ENCODE measurements at regions not wholly inside any gene's neighbourhood (a gene's known extent, or its start where the extent isn't known, plus 50 kb on each side); places are given as distances from the start of the nearest gene placed in this dataset.

DNA sequence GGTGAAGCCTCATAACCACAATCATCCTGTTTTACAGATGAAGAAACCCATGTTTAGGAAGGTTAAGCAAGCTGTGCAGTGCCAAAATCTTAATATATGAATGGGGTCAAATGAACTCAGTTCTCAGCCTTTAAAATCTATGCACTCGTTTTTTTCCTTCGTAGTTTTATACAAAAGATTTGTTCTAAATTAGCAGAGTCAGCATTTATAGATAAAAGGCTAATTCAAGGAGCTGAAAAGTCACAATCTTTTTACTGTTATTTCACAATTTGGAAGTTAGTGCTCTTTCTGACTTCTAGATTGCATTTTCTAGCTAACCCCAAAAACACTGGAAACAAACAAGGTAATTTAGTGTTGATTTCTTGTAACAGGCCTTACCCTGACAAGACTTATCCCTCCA is 766.9 kb upstream of the ADGRL4 start:
- Mint-ChIP-seq H3K4me1 (no peaks in the 10 kb centered on the region), H3K4me3 (no peak overlapping the region), H3K27me3 (no peaks in the 10 kb centered on the region), H3K27ac (ENCODE audit: low read depth) (no peak overlapping the region), H3K9me3 (peaks cover 5% of the 10 kb centered on the region), H3K36me3 (ENCODE audit: insufficient read depth) (no peaks in the 10 kb centered on the region)
- DNase-seq (ENCODE audit: low spot score in 2 of 2) (no peak), ATAC-seq (replicated peaks; ENCODE audit: extremely low read depth, poor library complexity, severe bottlenecking) (no peak)

DNA sequence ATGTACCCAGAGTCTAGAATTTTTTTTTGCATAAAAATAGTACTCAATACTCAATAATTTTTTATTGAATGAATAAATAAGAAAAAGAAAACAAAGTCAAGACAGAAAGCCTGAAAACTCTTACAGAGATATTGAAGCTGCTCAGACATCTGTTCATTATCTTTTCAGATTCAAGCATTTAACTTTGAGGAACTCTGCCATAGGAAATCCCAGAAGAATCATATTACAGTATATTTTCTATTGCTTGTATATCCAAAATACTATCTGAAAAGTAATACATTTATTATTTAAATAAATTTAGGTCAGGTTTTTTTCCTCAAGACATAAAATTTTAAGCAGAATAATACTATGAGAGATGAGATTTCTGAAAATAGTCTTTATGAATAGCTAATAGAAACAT is 755.9 kb upstream of the ADGRL4 start:
- no peak for DNase-seq (ENCODE audit: low spot score in 2 of 2)
- Mint-ChIP-seq H3K4me3 (no peak overlapping the region), H3K27ac (ENCODE audit: low read depth) (no peak overlapping the region), H3K4me1 (no peaks in the 10 kb centered on the region), H3K9me3 (peaks cover 18% of the 10 kb centered on the region), H3K36me3 (ENCODE audit: insufficient read depth) (no peaks in the 10 kb centered on the region), H3K27me3 (no peaks in the 10 kb centered on the region)
- no peak for ATAC-seq (replicated peaks; ENCODE audit: extremely low read depth, poor library complexity, severe bottlenecking)

DNA sequence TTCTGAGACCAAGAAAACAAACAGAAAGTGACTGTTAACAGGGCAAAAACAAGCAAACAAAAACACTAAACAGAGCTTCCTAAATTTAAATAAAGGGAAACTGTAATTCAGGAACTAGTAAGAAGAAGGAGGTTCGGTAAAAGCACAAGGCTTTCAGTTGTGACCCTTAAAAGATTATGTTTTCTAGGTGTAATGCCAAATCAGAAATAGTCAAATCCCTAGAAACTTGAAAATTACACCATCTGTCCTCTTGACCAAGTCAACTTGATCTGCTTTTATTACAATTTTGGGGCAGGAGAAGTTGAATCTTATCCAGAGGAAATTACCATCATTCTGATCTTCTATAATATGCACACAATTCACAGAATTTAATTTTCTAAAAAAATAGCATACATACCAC is 754.0 kb upstream of the ADGRL4 start:
- Mint-ChIP-seq H3K9me3 (peaks cover 11% of the 10 kb centered on the region), H3K4me3 (no peak overlapping the region), H3K27me3 (no peaks in the 10 kb centered on the region), H3K4me1 (no peaks in the 10 kb centered on the region), H3K36me3 (ENCODE audit: insufficient read depth) (no peaks in the 10 kb centered on the region), H3K27ac (ENCODE audit: low read depth) (no peak overlapping the region)
- no peak for ATAC-seq (replicated peaks; ENCODE audit: extremely low read depth, poor library complexity, severe bottlenecking)
- no peak for DNase-seq (ENCODE audit: low spot score in 2 of 2)

DNA sequence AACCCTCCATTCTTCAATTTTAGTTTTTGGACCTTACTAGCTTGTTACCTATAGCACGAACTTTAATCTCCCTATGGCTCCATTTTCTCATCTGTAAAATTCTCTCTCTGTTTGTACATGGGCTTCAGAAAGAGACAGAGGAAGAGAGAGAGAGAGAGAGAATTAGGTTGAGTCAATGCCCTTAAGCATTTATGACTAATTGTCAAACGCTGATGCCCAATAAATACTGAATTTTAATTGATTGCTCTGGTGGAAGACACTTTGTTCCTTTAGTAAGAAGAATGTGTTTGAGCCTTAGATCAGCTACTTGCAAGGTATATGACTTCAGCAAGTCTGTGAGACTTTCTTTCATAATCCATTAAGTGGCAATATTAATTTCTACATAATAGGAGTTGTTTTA is 743.1 kb upstream of the ADGRL4 start:
- no peaks in the 10 kb centered on the region for H3K27me3 Mint-ChIP-seq
- no peak overlapping the region for H3K4me3 Mint-ChIP-seq
- no peaks in the 10 kb centered on the region for H3K36me3 Mint-ChIP-seq (ENCODE audit: insufficient read depth)
- H3K9me3 Mint-ChIP-seq: peaks cover 17% of the 10 kb centered on the region
- no peak overlapping the region for H3K27ac Mint-ChIP-seq (ENCODE audit: low read depth)
- no peak for DNase-seq (ENCODE audit: low spot score in 2 of 2)
- no peaks in the 10 kb centered on the region for H3K4me1 Mint-ChIP-seq
- ATAC-seq (replicated peaks; ENCODE audit: extremely low read depth, poor library complexity, severe bottlenecking): no peak

DNA sequence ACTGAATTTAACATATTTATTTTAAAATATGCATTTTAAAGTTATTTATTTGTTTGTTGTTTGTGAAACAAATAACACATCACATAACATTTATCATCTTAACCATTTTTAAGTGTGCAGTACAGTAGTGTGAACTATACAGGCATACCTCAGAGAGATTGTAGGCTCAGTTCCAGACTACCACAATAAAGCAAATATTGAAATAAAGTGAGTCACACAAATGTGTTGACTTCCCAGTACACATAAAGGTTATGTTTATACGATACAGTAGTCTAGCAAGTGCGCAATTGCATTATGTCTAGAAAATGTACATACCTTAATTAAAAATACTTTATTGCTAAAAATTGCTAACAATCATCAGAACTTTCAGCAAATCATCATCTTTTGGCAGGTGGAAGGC is 739.4 kb upstream of the ADGRL4 start:
- no peak for ATAC-seq (replicated peaks; ENCODE audit: extremely low read depth, poor library complexity, severe bottlenecking)

DNA sequence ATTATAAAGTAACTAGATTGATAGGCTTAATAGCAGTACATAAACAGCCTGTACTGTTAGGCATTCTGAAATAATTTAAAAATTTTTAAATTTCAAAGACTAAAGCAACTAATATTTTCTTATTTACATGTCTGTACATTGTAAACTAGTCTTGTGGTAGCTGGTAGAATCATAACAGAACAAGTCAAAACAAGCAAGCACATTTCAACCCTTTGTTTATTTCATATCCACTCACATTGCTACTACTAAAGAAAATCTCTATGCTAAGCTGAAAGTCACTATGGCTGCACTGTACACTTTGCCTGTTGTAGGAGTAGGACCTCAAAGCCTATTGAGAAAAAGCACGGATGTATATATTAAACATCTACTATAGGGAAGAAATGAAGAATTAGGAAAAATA is 738.2 kb upstream of the ADGRL4 start:
- Mint-ChIP-seq H3K4me3 (no peak overlapping the region), H3K9me3 (peaks cover 7% of the 10 kb centered on the region), H3K27ac (ENCODE audit: low read depth) (no peak overlapping the region), H3K36me3 (ENCODE audit: insufficient read depth) (no peaks in the 10 kb centered on the region), H3K4me1 (no peaks in the 10 kb centered on the region), H3K27me3 (no peaks in the 10 kb centered on the region)
- ATAC-seq (replicated peaks; ENCODE audit: extremely low read depth, poor library complexity, severe bottlenecking) (no peak), DNase-seq (ENCODE audit: low spot score in 2 of 2) (no peak)

More for the DNA sequence above, 739.4 kb upstream of the ADGRL4 start:
- Mint-ChIP-seq H3K4me1 (no peaks in the 10 kb centered on the region), H3K4me3 (no peak overlapping the region), H3K27ac (ENCODE audit: low read depth) (no peak overlapping the region), H3K36me3 (ENCODE audit: insufficient read depth) (no peaks in the 10 kb centered on the region), H3K27me3 (no peaks in the 10 kb centered on the region), H3K9me3 (peaks cover 12% of the 10 kb centered on the region)
- DNase-seq (ENCODE audit: low spot score in 2 of 2): no peak

DNA sequence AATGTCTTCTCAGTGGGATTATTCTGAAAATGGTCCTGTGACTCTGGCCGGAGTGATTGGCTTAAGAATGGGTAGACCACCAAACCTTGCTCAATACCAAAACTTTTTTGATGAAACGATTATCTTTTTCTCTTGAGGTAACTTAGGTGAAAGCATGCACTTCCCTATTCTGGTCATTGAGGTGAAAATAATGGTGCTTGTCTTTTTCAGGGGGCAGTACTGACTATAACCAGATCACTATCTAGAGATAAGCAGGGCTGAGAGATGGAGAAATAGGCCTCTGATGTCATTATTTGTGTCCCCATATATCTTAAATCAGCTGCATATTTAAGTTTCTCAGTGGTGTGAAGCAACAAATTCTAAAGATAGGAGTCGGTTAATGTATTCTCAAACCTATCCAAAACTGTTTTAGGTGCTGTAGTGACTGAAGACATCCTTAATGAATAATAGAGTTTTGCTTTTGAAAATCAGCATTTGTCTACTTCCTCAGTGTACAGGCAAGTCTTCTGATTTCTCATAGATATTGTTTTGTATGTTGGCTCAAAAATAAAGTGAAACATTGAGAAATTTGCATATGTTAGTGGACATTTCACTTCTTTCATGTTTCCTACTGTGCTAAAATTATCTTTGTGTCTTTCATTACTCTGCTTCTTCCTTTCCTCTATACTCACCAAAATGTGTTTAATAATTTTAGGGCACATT is 735.3 kb upstream of the ADGRL4 start:
- Mint-ChIP-seq H3K4me1 (no peaks in the 10 kb centered on the region), H3K27me3 (no peaks in the 10 kb centered on the region), H3K27ac (ENCODE audit: low read depth) (no peak overlapping the region), H3K4me3 (no peak overlapping the region), H3K9me3 (no peaks in the 10 kb centered on the region), H3K36me3 (ENCODE audit: insufficient read depth) (no peaks in the 10 kb centered on the region)
- no peak for DNase-seq (ENCODE audit: low spot score in 2 of 2)
- no peak for ATAC-seq (replicated peaks; ENCODE audit: extremely low read depth, poor library complexity, severe bottlenecking)

DNA sequence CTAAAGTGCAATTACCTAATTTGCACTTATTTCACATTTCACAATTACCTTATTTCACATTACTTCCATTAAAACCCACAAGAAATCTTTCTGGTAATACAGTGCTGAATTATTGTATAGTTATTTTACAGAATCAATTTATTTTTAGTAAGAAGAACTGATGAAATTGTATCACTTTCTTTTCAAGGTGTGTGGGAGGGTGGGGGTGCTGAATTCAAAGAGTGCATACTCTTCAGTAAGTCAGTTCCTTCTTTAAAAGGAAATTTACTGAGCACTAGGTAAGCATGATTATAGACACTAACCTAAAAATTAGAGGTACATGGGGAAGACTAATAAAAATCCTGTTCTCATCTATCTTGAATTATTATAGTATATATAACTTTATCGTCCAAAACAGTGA is 731.6 kb upstream of the ADGRL4 start:
- H3K27ac Mint-ChIP-seq (ENCODE audit: low read depth): no peak overlapping the region
- ATAC-seq (replicated peaks; ENCODE audit: extremely low read depth, poor library complexity, severe bottlenecking) (no peak), DNase-seq (ENCODE audit: low spot score in 2 of 2) (no peak)
- H3K4me1 Mint-ChIP-seq: no peaks in the 10 kb centered on the region
- H3K4me3 Mint-ChIP-seq: no peak overlapping the region
- no peaks in the 10 kb centered on the region for H3K9me3 Mint-ChIP-seq
- H3K36me3 Mint-ChIP-seq (ENCODE audit: insufficient read depth): no peaks in the 10 kb centered on the region
- H3K27me3 Mint-ChIP-seq: no peaks in the 10 kb centered on the region

DNA sequence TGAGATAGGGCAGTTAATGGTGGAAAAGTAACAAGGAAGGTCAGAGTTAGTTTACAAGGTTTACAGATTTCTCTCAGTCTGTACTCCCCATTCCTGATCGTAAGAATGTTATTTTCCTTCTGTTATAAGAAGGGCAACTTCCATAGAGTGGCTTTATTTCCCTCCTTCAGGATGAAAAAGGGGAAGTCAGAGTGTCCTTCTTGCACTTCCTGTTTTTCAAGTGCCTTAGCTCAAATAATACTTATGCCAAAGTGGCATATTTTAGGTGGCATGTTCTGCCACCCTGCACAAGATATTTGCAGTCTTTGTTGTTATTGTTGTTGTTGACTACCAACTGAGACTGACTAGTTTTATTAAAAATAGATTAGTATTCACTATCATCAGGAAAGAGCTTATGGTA is 730.7 kb upstream of the ADGRL4 start:
- Mint-ChIP-seq H3K27me3 (no peaks in the 10 kb centered on the region), H3K27ac (ENCODE audit: low read depth) (no peak overlapping the region), H3K36me3 (ENCODE audit: insufficient read depth) (no peaks in the 10 kb centered on the region), H3K4me3 (no peak overlapping the region), H3K4me1 (no peaks in the 10 kb centered on the region), H3K9me3 (no peaks in the 10 kb centered on the region)
- DNase-seq (ENCODE audit: low spot score in 2 of 2) (no peak), ATAC-seq (replicated peaks; ENCODE audit: extremely low read depth, poor library complexity, severe bottlenecking) (no peak)

DNA sequence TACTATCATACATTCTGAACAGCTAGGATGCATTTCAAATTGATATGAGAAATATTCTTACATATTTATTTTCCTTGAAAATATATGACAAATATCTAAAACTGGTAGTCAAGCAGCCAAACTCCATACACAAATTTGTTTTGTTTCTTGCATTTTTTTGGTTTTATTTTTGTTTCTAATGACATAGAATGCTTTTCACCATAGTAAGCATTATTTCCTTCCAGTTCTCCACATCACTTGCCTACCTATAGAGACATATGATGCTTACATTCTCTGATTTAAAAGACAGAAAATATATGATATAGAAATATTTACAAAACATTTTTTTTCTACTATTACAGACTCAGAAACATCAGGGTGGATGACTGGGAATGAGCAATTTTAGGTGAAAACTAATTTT is 726.4 kb upstream of the ADGRL4 start:
- no peaks in the 10 kb centered on the region for H3K27me3 Mint-ChIP-seq
- no peak overlapping the region for H3K27ac Mint-ChIP-seq (ENCODE audit: low read depth)
- DNase-seq (ENCODE audit: low spot score in 2 of 2) (no peak), ATAC-seq (replicated peaks; ENCODE audit: extremely low read depth, poor library complexity, severe bottlenecking) (no peak)
- no peak overlapping the region for H3K4me3 Mint-ChIP-seq
- H3K36me3 Mint-ChIP-seq (ENCODE audit: insufficient read depth): no peaks in the 10 kb centered on the region
- no peaks in the 10 kb centered on the region for H3K4me1 Mint-ChIP-seq
- H3K9me3 Mint-ChIP-seq: peaks cover 12% of the 10 kb centered on the region

DNA sequence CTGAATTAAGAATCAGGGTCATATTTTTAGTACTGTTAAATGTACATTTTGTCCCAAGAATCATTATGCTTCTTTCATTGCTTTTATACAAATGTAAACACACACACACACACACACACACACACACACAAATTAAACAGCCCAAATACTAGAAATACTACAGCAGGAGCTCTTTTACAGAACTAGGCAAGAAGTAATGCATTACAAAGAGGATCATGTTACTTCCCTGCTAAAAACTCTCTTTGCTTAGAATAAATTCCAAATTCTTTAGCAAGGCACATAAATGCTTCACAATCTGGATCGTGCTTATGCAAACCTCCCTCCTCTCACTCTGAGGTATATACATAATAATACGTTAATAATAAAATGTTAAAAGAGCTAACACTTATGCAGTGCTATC is 720.4 kb upstream of the ADGRL4 start:
- Mint-ChIP-seq H3K9me3 (peaks cover 18% of the 10 kb centered on the region), H3K4me1 (no peaks in the 10 kb centered on the region), H3K4me3 (no peak overlapping the region), H3K36me3 (ENCODE audit: insufficient read depth) (no peaks in the 10 kb centered on the region), H3K27me3 (no peaks in the 10 kb centered on the region), H3K27ac (ENCODE audit: low read depth) (no peak overlapping the region)
- no peak for DNase-seq (ENCODE audit: low spot score in 2 of 2)
- no peak for ATAC-seq (replicated peaks; ENCODE audit: extremely low read depth, poor library complexity, severe bottlenecking)

DNA sequence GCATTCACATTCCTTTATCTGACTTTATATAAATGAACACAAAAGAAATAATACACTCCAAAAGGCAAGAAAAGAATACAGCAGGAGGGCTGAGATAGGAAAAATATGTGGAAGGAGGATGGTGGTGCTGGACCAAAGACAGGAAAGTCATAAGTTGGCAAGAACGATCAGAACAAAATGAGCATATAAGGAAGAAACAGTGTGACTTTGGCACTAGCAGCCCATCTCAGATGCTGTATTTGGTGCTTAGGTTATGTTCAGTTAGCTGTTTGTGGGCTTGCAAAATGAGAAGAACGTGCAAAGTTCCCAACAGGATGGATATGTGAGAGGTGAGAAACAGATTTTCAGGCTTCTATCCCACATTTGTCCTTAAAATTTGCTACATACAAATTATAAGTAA is 719.8 kb upstream of the ADGRL4 start:
- Mint-ChIP-seq H3K27me3 (no peaks in the 10 kb centered on the region), H3K4me3 (no peak overlapping the region), H3K9me3 (peaks cover 18% of the 10 kb centered on the region), H3K27ac (ENCODE audit: low read depth) (no peak overlapping the region), H3K36me3 (ENCODE audit: insufficient read depth) (no peaks in the 10 kb centered on the region), H3K4me1 (no peaks in the 10 kb centered on the region)
- ATAC-seq (replicated peaks; ENCODE audit: extremely low read depth, poor library complexity, severe bottlenecking): no peak
- DNase-seq (ENCODE audit: low spot score in 2 of 2): no peak

DNA sequence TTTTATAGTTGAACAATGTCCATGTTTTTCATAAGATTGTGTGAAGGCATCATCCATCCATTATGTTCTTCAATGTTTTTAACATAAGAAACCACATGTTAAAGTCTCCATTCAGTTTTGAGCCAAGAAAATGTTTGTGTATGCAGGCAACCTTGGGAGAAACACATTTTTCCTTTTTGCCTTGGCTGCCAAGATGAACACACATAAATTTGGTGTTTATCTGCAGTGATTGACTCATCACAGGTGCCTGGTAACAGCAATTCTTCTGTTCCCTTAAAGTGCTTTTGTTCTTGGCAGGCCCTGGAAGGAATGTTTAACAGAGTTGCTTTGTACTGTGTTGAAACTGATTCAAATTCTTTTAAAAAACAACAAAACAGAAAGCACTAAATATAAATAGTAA is 709.9 kb upstream of the ADGRL4 start:
- H3K27ac Mint-ChIP-seq (ENCODE audit: low read depth): no peak overlapping the region
- no peaks in the 10 kb centered on the region for H3K4me1 Mint-ChIP-seq
- H3K36me3 Mint-ChIP-seq (ENCODE audit: insufficient read depth): no peaks in the 10 kb centered on the region
- no peak overlapping the region for H3K4me3 Mint-ChIP-seq
- ATAC-seq (replicated peaks; ENCODE audit: extremely low read depth, poor library complexity, severe bottlenecking): no peak
- no peaks in the 10 kb centered on the region for H3K27me3 Mint-ChIP-seq
- no peak for DNase-seq (ENCODE audit: low spot score in 2 of 2)
- peaks cover 11% of the 10 kb centered on the region for H3K9me3 Mint-ChIP-seq

DNA sequence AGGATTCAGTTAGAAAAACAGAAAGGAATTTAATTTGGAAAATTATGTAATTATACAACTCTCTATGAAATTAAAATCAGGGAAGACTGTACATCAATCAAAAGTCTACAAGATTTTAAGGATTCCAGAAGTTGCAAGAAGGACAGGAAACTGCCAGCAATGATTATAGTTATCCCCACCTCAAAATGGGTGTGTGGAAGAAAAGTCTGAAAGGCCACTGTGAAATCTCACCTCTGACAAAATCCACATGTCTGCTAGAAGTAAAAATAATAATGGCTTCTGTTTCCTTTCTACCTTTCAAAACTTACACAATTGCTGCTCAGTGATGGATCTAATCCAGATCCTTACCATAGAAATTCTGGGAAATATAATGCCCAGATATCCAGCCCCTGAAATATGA is 708.1 kb upstream of the ADGRL4 start:
- no peak for ATAC-seq (replicated peaks; ENCODE audit: extremely low read depth, poor library complexity, severe bottlenecking)
- Mint-ChIP-seq H3K4me3 (no peak overlapping the region), H3K9me3 (peaks cover 2% of the 10 kb centered on the region)

More for the DNA sequence above, 708.1 kb upstream of the ADGRL4 start:
- no peak for DNase-seq (ENCODE audit: low spot score in 2 of 2)
- no peak overlapping the region for H3K27ac Mint-ChIP-seq (ENCODE audit: low read depth)
- H3K27me3 Mint-ChIP-seq: no peaks in the 10 kb centered on the region
- no peaks in the 10 kb centered on the region for H3K36me3 Mint-ChIP-seq (ENCODE audit: insufficient read depth)
- no peaks in the 10 kb centered on the region for H3K4me1 Mint-ChIP-seq

Measured in central memory CD8-positive, alpha-beta T cell (primary cell).